ENCODE measurements at regions not wholly inside any gene's neighbourhood (a gene's known extent, or its start where the extent isn't known, plus 50 kb on each side); places are given as distances from the start of the nearest gene placed in this dataset.

GRCh38 chr12:94813314-94813713 lies 163.0 kb upstream of the TMCC3 start:
- no peak for TF ChIP-seq POLR2A (IDR thresholded peaks at IDR 0.05)
- no peak for TF ChIP-seq CTCF (IDR thresholded peaks at IDR 0.05)
- TF ChIP-seq POLR2AphosphoS5 (IDR thresholded peaks at IDR 0.05) = no peak

Measured in prostate gland (tissue), 2 donors.